ENCODE measurements at regions not wholly inside any gene's neighbourhood (a gene's known extent, or its start where the extent isn't known, plus 50 kb on each side); places are given as distances from the start of the nearest gene placed in this dataset.

- Histone ChIP-seq H3K27me3 (ENCODE audit: insufficient read depth, poor library complexity, severe bottlenecking) (no peaks in the 10 kb centered on the region), H3K27ac (replicated peaks) (no peak overlapping the region), H3K4me3 (replicated peaks; ENCODE audit: insufficient read depth, low read length) (no peak overlapping the region)
- DNase-seq (ENCODE audit: low read depth in 1 of 2, low spot score in 1 of 2): no peak
- TF ChIP-seq POLR2AphosphoS5 (IDR thresholded peaks at IDR 0.05; ENCODE audit: low read depth) (no peak), SPI1 (IDR thresholded peaks at IDR 0.05; ENCODE audit: borderline replicate concordance, low read depth) (no peak), GABPA (IDR thresholded peaks at IDR 0.05; ENCODE audit: low read depth) (no peak)
Observed at GRCh38 chr18:60010513-60010912, 110.7 kb downstream of the PMAIP1 start.

- H3K27me3 ChIP-seq (ENCODE audit: insufficient read depth, poor library complexity, severe bottlenecking): no peaks in the 10 kb centered on the region
- TF ChIP-seq REST (IDR thresholded peaks at IDR 0.05; ENCODE audit: insufficient replicate concordance, low read depth) (no peak), SPI1 (IDR thresholded peaks at IDR 0.05; ENCODE audit: borderline replicate concordance, low read depth) (no peak)
- no peak for DNase-seq (ENCODE audit: low read depth in 1 of 2, low spot score in 1 of 2)
- H3K27ac ChIP-seq (replicated peaks): no peak overlapping the region
- no peak overlapping the region for H3K4me3 ChIP-seq (replicated peaks; ENCODE audit: insufficient read depth, low read length)
Observed at GRCh38 chr18:60007661-60008060, 107.9 kb downstream of the PMAIP1 start.

GRCh38 chr18:60003610-60004185 lies 103.9 kb downstream of the PMAIP1 start:
- no peak overlapping the region for H3K27ac ChIP-seq (replicated peaks)
- H3K27me3 ChIP-seq (ENCODE audit: insufficient read depth, poor library complexity, severe bottlenecking): peaks cover 5% of the 10 kb centered on the region
- TF ChIP-seq SPI1 (IDR thresholded peaks at IDR 0.05; ENCODE audit: borderline replicate concordance, low read depth) (no peak), GABPA (IDR thresholded peaks at IDR 0.05; ENCODE audit: low read depth) (no peak), POLR2AphosphoS5 (IDR thresholded peaks at IDR 0.05; ENCODE audit: low read depth) (no peak), REST (IDR thresholded peaks at IDR 0.05; ENCODE audit: insufficient replicate concordance, low read depth) (no peak), CTCF (IDR thresholded peaks at IDR 0.05; ENCODE audit: insufficient read depth, low read length) (no peak)
- DNase-seq (ENCODE audit: low read depth in 1 of 2, low spot score in 1 of 2): no peak
- H3K4me3 ChIP-seq (replicated peaks; ENCODE audit: insufficient read depth, low read length): no peak overlapping the region

GRCh38 chr18:59996370-59996966 lies 96.7 kb downstream of the PMAIP1 start:
- H3K4me3 ChIP-seq (replicated peaks; ENCODE audit: insufficient read depth, low read length): no peak overlapping the region
- TF ChIP-seq CTCF (IDR thresholded peaks at IDR 0.05; ENCODE audit: insufficient read depth, low read length) (peak; percentile 77), POLR2AphosphoS5 (IDR thresholded peaks at IDR 0.05; ENCODE audit: low read depth) (no peak), GABPA (IDR thresholded peaks at IDR 0.05; ENCODE audit: low read depth) (no peak)
- peaks cover 8% of the 10 kb centered on the region for H3K27me3 ChIP-seq (ENCODE audit: insufficient read depth, poor library complexity, severe bottlenecking)
- DNase-seq (ENCODE audit: low read depth in 1 of 2, low spot score in 1 of 2): peak; percentile 21 to 23
- no peak overlapping the region for H3K27ac ChIP-seq (replicated peaks)

- TF ChIP-seq SPI1 (IDR thresholded peaks at IDR 0.05; ENCODE audit: borderline replicate concordance, low read depth): no peak
- no peak for TF ChIP-seq POLR2AphosphoS5 (IDR thresholded peaks at IDR 0.05; ENCODE audit: low read depth)
- TF ChIP-seq REST (IDR thresholded peaks at IDR 0.05; ENCODE audit: insufficient replicate concordance, low read depth): no peak
- TF ChIP-seq CTCF (IDR thresholded peaks at IDR 0.05; ENCODE audit: insufficient read depth, low read length): peak; percentile 13
- DNase-seq (ENCODE audit: low read depth in 1 of 2, low spot score in 1 of 2): no peak
- Histone ChIP-seq H3K27ac (replicated peaks) (no peak overlapping the region), H3K27me3 (ENCODE audit: insufficient read depth, poor library complexity, severe bottlenecking) (peaks cover 8% of the 10 kb centered on the region), H3K4me3 (replicated peaks; ENCODE audit: insufficient read depth, low read length) (no peak overlapping the region)
Observed at GRCh38 chr18:59994357-59994756, 94.6 kb downstream of the PMAIP1 start.

All from HL-60 (cell line).